SU-DHL-6 (cell line): ENCODE measurements at regions not wholly inside any gene's neighbourhood (a gene's known extent, or its start where the extent isn't known, plus 50 kb on each side); places are given as distances from the start of the nearest gene placed in this dataset.

Source experiments
- H2AFZ ChIP-seq: fragments of 200-600 bp; sonication (generic); 2 replicates; pipeline ENCODE4 v1.6.1; 2014; ENCODE audit warnings: low read depth, mild to moderate bottlenecking, moderate library complexity, mixed read lengths, antibody characterized with exemption, low read length; ENCODE audit not compliant: severe bottlenecking
- H3F3A ChIP-seq: fragments of 200-600 bp; shearing (Covaris generic); 2 replicates; pipeline ENCODE4 v1.6.0; 2016; ENCODE audit warnings: antibody characterized with exemption, mild to moderate bottlenecking; ENCODE audit not compliant: insufficient read depth
- H3K27ac ChIP-seq: fragments of 200-600 bp; sonication (generic); 2 replicates; pipeline ENCODE4 v1.5.1; 2016; ENCODE audit warnings: low read depth, mild to moderate bottlenecking, low read length, moderate library complexity, mixed read lengths
- H3K27me3 ChIP-seq: fragments of 200-600 bp; sonication (generic), shearing (Covaris generic); 2 replicates; pipeline ENCODE4 v1.6.0; 2014; ENCODE audit warnings: mild to moderate bottlenecking, low read length
- H3K36me3 ChIP-seq: fragments of 200-600 bp; sonication (generic); 2 replicates; pipeline ENCODE4 v1.6.1; 2014; ENCODE audit warnings: mild to moderate bottlenecking, low read length, mixed read lengths
- H3K4me2 ChIP-seq: fragments of 300-600, 200-600 bp; shearing (Covaris generic), sonication (generic); 2 replicates; pipeline ENCODE4 v1.6.0; 2014; ENCODE audit warnings: low read length, low read depth, mild to moderate bottlenecking; ENCODE audit not compliant: poor library complexity, severe bottlenecking
- H3K4me3 ChIP-seq: fragments of 200-600 bp; sonication (generic); 2 replicates; pipeline ENCODE4 v1.5.1; 2014; ENCODE audit warnings: antibody characterized with exemption, low read length, mild to moderate bottlenecking, mixed read lengths; ENCODE audit not compliant: insufficient read depth, poor library complexity, severe bottlenecking
- H3K79me2 ChIP-seq: fragments of 200-600 bp; sonication (generic); 2 replicates; pipeline ENCODE4 v1.6.1; 2014; ENCODE audit warnings: mild to moderate bottlenecking, low read length, moderate library complexity; ENCODE audit not compliant: insufficient read depth
- H3K9ac ChIP-seq: fragments of 200-600 bp; sonication (generic); 2 replicates; pipeline ENCODE4 v1.7.0; 2014; ENCODE audit warnings: mild to moderate bottlenecking, low read length
- H3K9me2 ChIP-seq: fragments of 200-600 bp; sonication (generic); replicated peaks from 2 replicates; pipeline ENCODE4 v1.6.1; 2014; ENCODE audit warnings: low read length; ENCODE audit not compliant: insufficient read depth
- H3K9me3 ChIP-seq: fragments of 200-600 bp; sonication (generic); 2 replicates; pipeline ENCODE4 v1.6.1; 2014; ENCODE audit warnings: low read length, mixed read lengths; ENCODE audit not compliant: insufficient read depth
- H4K20me1 ChIP-seq: fragments of 200-600 bp; sonication (generic); 2 replicates; pipeline ENCODE4 v1.6.1; 2014; ENCODE audit warnings: low read depth, mild to moderate bottlenecking, antibody characterized with exemption, low read length, moderate library complexity, mixed read lengths
- CTCF ChIP-seq: fragments of 200-600 bp; sonication (generic); IDR thresholded peaks from one replicate; pipeline ENCODE4 v1.5.1; 2017; ENCODE audit warnings: antibody characterized with exemption, mild to moderate bottlenecking, low read length, moderate library complexity; ENCODE audit not compliant: insufficient read depth, poor library complexity, severe bottlenecking
- EZH2phosphoT487 ChIP-seq: fragments of 200-600 bp; sonication (generic), shearing (Covaris generic); conservative IDR thresholded peaks from 2 replicates; pipeline ENCODE4 v1.6.1; 2018; ENCODE audit warnings: mild to moderate bottlenecking, antibody characterized with exemption, low read length, moderate library complexity, mixed read lengths

GRCh38 chr9:110112792-110113191, 95.2 kb downstream of the C9orf152 start:
- Histone ChIP-seq H3K27ac (peak overlapping the region; percentile 1; the same call in 1 of the 2 replicates), H3K9ac (no peak overlapping the region), H3K4me3 (no peak overlapping the region), H3F3A (peaks cover 13% of the 10 kb centered on the region), H2AFZ (no peak overlapping the region), H3K4me2 (no peak overlapping the region), H3K9me2 (no peaks in the 10 kb centered on the region), H3K79me2 (peaks cover 100% of the 10 kb centered on the region), H3K27me3 (no peaks in the 10 kb centered on the region), H3K36me3 (0 out of 2 replicates have a peak, but pooled peaks cover 6% of the 10 kb centered on the region), H4K20me1 (peaks cover 7% of the 10 kb centered on the region; the same call in 1 of the 2 replicates), H3K9me3 (no peaks in the 10 kb centered on the region)
- TF ChIP-seq EZH2phosphoT487: no peak
- no peak for TF ChIP-seq CTCF

DNA sequence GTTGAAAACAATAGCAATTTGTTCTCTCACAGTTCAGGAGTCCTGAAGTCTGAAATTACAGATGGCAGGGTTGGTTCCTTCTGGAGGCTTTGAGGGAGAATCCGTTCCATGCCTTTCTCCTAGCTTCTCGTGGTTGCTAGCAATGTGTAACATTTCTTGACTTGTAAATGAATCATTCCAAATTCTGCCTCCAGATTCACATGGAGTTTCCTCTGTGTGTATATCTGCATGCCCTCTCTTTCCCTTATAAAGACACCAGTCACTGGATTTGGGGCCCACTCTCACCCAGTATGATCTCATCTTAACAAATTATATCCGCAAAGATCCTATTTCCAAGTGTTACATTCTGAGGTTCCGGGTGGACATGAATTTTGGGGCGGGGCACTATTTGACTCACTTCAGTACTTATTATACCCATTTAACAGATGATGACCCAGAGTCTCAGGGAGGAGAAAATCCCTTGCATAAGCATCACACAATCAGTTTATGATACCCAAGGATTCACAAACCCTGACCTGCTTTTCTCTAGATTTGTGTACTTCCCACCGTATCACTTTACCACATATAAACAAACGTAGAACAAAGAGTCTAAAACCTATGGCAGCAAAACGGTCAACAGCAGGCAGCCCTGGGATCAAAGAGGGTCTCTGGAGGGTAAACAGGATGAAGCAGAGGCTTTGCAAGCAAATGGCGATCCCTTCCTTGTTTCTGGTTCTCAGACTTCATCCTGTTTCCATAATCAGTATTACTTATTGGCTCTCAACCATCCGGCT, 93.7 kb downstream of the C9orf152 start:
- Histone ChIP-seq H3K4me3 (no peak overlapping the region), H3K27ac (no peak overlapping the region), H3K36me3 (0 out of 2 replicates have a peak, but pooled peaks cover 6% of the 10 kb centered on the region), H3K27me3 (no peaks in the 10 kb centered on the region), H2AFZ (no peak overlapping the region), H4K20me1 (peaks cover 3% of the 10 kb centered on the region; the same call in 1 of the 2 replicates), H3K79me2 (peaks cover 98% of the 10 kb centered on the region), H3K9me3 (no peaks in the 10 kb centered on the region), H3K4me2 (no peak overlapping the region), H3K9me2 (no peaks in the 10 kb centered on the region), H3K9ac (no peak overlapping the region), H3F3A (peaks cover 12% of the 10 kb centered on the region)
- TF ChIP-seq CTCF: no peak
- no peak for TF ChIP-seq EZH2phosphoT487

GRCh38 chr9:110114859-110115201, 93.1 kb downstream of the C9orf152 start:
- no peak overlapping the region for H3K27ac ChIP-seq
- peaks cover 10% of the 10 kb centered on the region for H3F3A ChIP-seq
- H3K27me3 ChIP-seq: no peaks in the 10 kb centered on the region
- H3K4me3 ChIP-seq: no peak overlapping the region
- peaks cover 10% of the 10 kb centered on the region; the same call in 1 of the 2 replicates for H3K36me3 ChIP-seq
- peaks cover 6% of the 10 kb centered on the region; the same call in 1 of the 2 replicates for H4K20me1 ChIP-seq
- H3K9me2 ChIP-seq: no peaks in the 10 kb centered on the region
- H3K9ac ChIP-seq: no peak overlapping the region
- H2AFZ ChIP-seq: no peak overlapping the region
- TF ChIP-seq CTCF (no peak), EZH2phosphoT487 (no peak)
- no peaks in the 10 kb centered on the region for H3K9me3 ChIP-seq
- H3K79me2 ChIP-seq: peaks cover 98% of the 10 kb centered on the region
- H3K4me2 ChIP-seq: no peak overlapping the region
